K562 (cell line): ENCODE measurements at regions not wholly inside any gene's neighbourhood (a gene's known extent, or its start where the extent isn't known, plus 50 kb on each side); places are given as distances from the start of the nearest gene placed in this dataset.

Experiments used
- ATAC-seq: fragments of 200-7000 bp; cut with Tn5 transposase; 3 replicates; pipeline ENCODE4 v1.9.1; 2020; ENCODE audit warnings: moderate library complexity
- BruUV-seq: library from RNA; stranded (reverse); fragments of 400-500 nt; replicated peaks from 2 replicates; lab custom pipeline; 2021; lab: Mats Ljungman, UMichigan
- CTCF ChIA-PET: fragments of 300-600 bp; formaldehyde crosslinking; extraction: SDS; loops from one replicate; lab custom pipeline; 2021; ENCODE audit warnings: low intra/inter-chr PET ratio; lab: Yijun Ruan, JAX
- POLR2A ChIA-PET: fragments of 300-600, 350-650 bp; sonication (Branson Sonifier 250); formaldehyde crosslinking; extraction: SDS; loops from one replicate; lab custom pipeline; 2021; ENCODE audit warnings: antibody characterized with exemption, inconsistent platforms; lab: Yijun Ruan, JAX
- DNase-seq, 4 experiments: peaks; one replicate each; pipeline versions ENCODE4 v3.0.0 to v3.0.0-alpha.2; 2011 to 2018; ENCODE audit warnings: low spot score in 3 of 4, mixed read lengths in 3 of 4; ENCODE audit errors: extremely low read depth in 1 of 4
- FAIRE-seq: peaks from 2 replicates; lab custom pipeline; 2011; peaks lifted over from hg19 to GRCh38; lab: Jason Lieb, UNC
- H2AFZ ChIP-seq: 2 replicates; pipeline ENCODE4 v1.6.0; 2011; ENCODE audit warnings: low read depth, low read length, control low read depth, inconsistent platforms
- H3K27ac ChIP-seq: fragments of 200-600 bp; 3 replicates; pipeline ENCODE4 v1.8.0; 2011; ENCODE audit warnings: low read depth, mild to moderate bottlenecking, control low read depth, inconsistent platforms, low read length, moderate library complexity, mixed read lengths; ENCODE audit errors: extremely low read depth
- H3K27me3 ChIP-seq, 2 experiments: fragments of 300-600 bp in 1 of 2; 2 replicates in 1 of 2; 3 replicates in 1 of 2; pipeline versions ENCODE4 v1.6.0 to v1.8.0; 2011; ENCODE audit warnings: inconsistent platforms in 2 of 2, low read length in 2 of 2, mild to moderate bottlenecking in 1 of 2, mixed read lengths in 1 of 2, moderate library complexity in 1 of 2; ENCODE audit not compliant: control insufficient read depth in 2 of 2, insufficient read depth in 2 of 2
- H3K36me3 ChIP-seq: fragments of 300-600 bp; 3 replicates; pipeline ENCODE4 v1.8.0; 2011; ENCODE audit warnings: mild to moderate bottlenecking, low read length, inconsistent platforms; ENCODE audit not compliant: control insufficient read depth, insufficient read depth
- H3K4me1 ChIP-seq, 2 experiments: fragments of 200-600 bp in 1 of 2; replicated peaks in 1 of 2; 2 replicates in 1 of 2; 3 replicates in 1 of 2; pipeline versions ENCODE4 v1.5.1 to v1.8.0; 2011; ENCODE audit warnings: inconsistent platforms in 2 of 2, low read length in 2 of 2, mild to moderate bottlenecking in 1 of 2, mixed read lengths in 1 of 2, moderate library complexity in 1 of 2; ENCODE audit not compliant: control insufficient read depth in 2 of 2, insufficient read depth in 2 of 2
- H3K4me2 ChIP-seq: 2 replicates; pipeline ENCODE4 v1.6.1; 2011; ENCODE audit warnings: low read length, control low read depth, inconsistent platforms, mixed read lengths; ENCODE audit not compliant: insufficient read depth
- H3K4me3 ChIP-seq: fragments of 200-600 bp; sonication (generic), shearing (Covaris generic); 2 replicates; pipeline ENCODE4 v1.5.1; 2016; ENCODE audit warnings: control low read depth, inconsistent platforms
- H3K79me2 ChIP-seq: fragments of 200-600 bp; 3 replicates; pipeline ENCODE4 v1.8.0; 2011; ENCODE audit warnings: low read length, inconsistent platforms; ENCODE audit not compliant: control insufficient read depth, insufficient read depth
- H3K9ac ChIP-seq, 2 experiments: 2 replicates each; pipeline versions ENCODE4 v1.6.0 to v1.6.1; 2011; ENCODE audit warnings: low read depth in 2 of 2, low read length in 2 of 2, control low read depth in 1 of 2, inconsistent platforms in 1 of 2, mild to moderate bottlenecking in 1 of 2, mixed read lengths in 1 of 2; ENCODE audit not compliant: insufficient read depth in 1 of 2
- H3K9me1 ChIP-seq: one replicate; pipeline ENCODE4 v1.6.0; 2011; ENCODE audit warnings: inconsistent platforms, mild to moderate bottlenecking, low read length, moderate library complexity; ENCODE audit not compliant: control insufficient read depth, insufficient read depth
- H3K9me3 ChIP-seq: replicated peaks from 2 replicates; pipeline ENCODE4 v1.5.1; 2011; ENCODE audit warnings: low read depth, low read length, inconsistent platforms; ENCODE audit not compliant: control insufficient read depth, insufficient read depth
- H4K20me1 ChIP-seq: replicated peaks from 2 replicates; pipeline ENCODE4 v1.6.1; 2011; ENCODE audit warnings: low read length, inconsistent platforms, mixed read lengths; ENCODE audit not compliant: control insufficient read depth, insufficient read depth
- ARID2 ChIP-seq: fragments of 450-650 bp; IDR thresholded peaks from 2 replicates; pipeline ENCODE4 v1.6.1; 2017; ENCODE audit warnings: antibody characterized with exemption, mild to moderate bottlenecking
- FOXM1 ChIP-seq, 2 experiments: fragments of 450-650 bp in 1 of 2; sonication (generic) in 1 of 2; formaldehyde crosslinking in 1 of 2; IDR thresholded peaks; 2 replicates each; pipeline versions ENCODE4 v1.6.1 to v1.9.0; 2017 to 2022; ENCODE audit warnings: low read depth in 2 of 2, mild to moderate bottlenecking in 2 of 2, missing genetic modification reagents in 1 of 2, moderate library complexity in 1 of 2
- GATAD2B ChIP-seq: fragments of 450-650 bp; IDR thresholded peaks from 2 replicates; pipeline ENCODE4 v1.6.1; 2017; ENCODE audit warnings: mild to moderate bottlenecking, borderline replicate concordance
- GTF2F1 ChIP-seq: IDR thresholded peaks from 2 replicates; pipeline ENCODE4 v1.6.1; 2011; ENCODE audit warnings: low read depth, low read length, improper control_type of control experiment
- HDAC6 ChIP-seq: IDR thresholded peaks from 2 replicates; pipeline ENCODE4 v1.6.1; 2012; ENCODE audit warnings: low read depth, mild to moderate bottlenecking, control low read depth, inconsistent platforms, low read length, moderate library complexity
- HSF4 ChIP-seq: fragments of 250-450 bp; sonication (Bioruptor Pico); IDR thresholded peaks from 2 replicates; pipeline ENCODE4 v2.1.2; 2022; ENCODE audit warnings: mild to moderate bottlenecking, moderate library complexity, borderline replicate concordance
- NFRKB ChIP-seq: fragments of 450-650 bp; IDR thresholded peaks from 2 replicates; pipeline ENCODE4 v1.6.1; 2016; ENCODE audit warnings: low read depth
- NFXL1 ChIP-seq: fragments of 450-650 bp; formaldehyde crosslinking; IDR thresholded peaks from 2 replicates; pipeline ENCODE4 v1.4.0; 2021; ENCODE audit warnings: mild to moderate bottlenecking
- PML ChIP-seq: IDR thresholded peaks from 2 replicates; pipeline ENCODE4 v1.6.1; 2012; ENCODE audit warnings: low read length, inconsistent platforms
- STAT5B ChIP-seq: fragments of 250-450 bp; sonication (Bioruptor Pico); IDR thresholded peaks from 2 replicates; pipeline ENCODE4 v1.8.0; 2021; ENCODE audit warnings: mild to moderate bottlenecking, inconsistent platforms
- TCF3 ChIP-seq: sonication (generic); formaldehyde crosslinking; IDR thresholded peaks from 2 replicates; pipeline ENCODE4 v1.4.0; 2020; ENCODE audit warnings: mild to moderate bottlenecking, missing genetic modification reagents
- ZNF143 ChIP-seq: sonication (generic); formaldehyde crosslinking; IDR thresholded peaks from 2 replicates; pipeline ENCODE4 v1.9.0; 2022; ENCODE audit warnings: mild to moderate bottlenecking, missing genetic modification reagents
- WGBS: fragments of 100-300 bp; shearing (Covaris generic); methylation state at CpG from one replicate; pipeline ENCODE4 v1.1.6; 2016; ENCODE audit warnings: low coverage, mixed read lengths; ENCODE audit not compliant: insufficient coverage; ENCODE audit errors: missing lambda C conversion rate; 5-methylcytosine and 5-hydroxymethylcytosine counted together
- in situ Hi-C: fragments of 300-500 bp; cut with MboI; formaldehyde crosslinking; loops from 4 replicates; pipeline ENCODE4 v1.15.0; 2018; ENCODE audit warnings: inconsistent platforms, mixed read lengths
- intact Hi-C: fragments of 100-400 bp; cut with micrococcal nuclease; formaldehyde crosslinking; loops from 2 replicates; pipeline ENCODE4 v1.14.2; 2022
- TF ChIP-seq, protein P1 (sequence below): fragments of 250-450 bp; sonication (Bioruptor Pico); IDR thresholded peaks from 2 replicates; pipeline ENCODE4 v1.8.0; 2021; ENCODE audit warnings: mild to moderate bottlenecking, moderate library complexity
- TF ChIP-seq, protein P2 (sequence below): sonication (generic); formaldehyde crosslinking; IDR thresholded peaks from 2 replicates; pipeline ENCODE4 v1.8.0; 2023; ENCODE audit warnings: mild to moderate bottlenecking, missing genetic modification reagents

DNA sequence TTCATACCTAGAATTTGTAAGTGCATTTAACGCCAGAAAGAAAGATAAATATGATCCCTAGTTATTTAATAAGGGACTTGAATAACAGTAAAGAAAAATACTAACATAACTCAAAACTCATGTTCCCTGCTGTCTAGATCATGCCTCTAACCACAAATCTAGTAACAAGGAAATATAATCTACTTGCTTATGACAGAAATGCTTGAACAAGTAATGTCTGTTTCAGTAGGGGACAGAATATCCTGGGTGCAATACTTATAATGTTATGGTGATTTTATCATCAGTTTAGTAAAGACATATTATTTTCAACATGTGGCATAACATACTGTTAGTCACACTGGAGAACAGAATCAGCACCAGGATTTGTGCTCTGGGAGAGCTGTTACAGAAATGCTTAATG, 861.9 kb upstream of the SLITRK1 start:
- no peak for DNase-seq
- WGBS, result 0% methylated on average over 1 of the region's 1 CpG

More for the DNA sequence above, 861.9 kb upstream of the SLITRK1 start:
- H3K9ac ChIP-seq, result no peak overlapping the region
- H3K79me2 ChIP-seq, result no peaks in the 10 kb centered on the region
- ChIA-PET CTCF (no interaction called here), POLR2A (no interaction called here)
- BruUV-seq, result no TSS peak
- ATAC-seq, result no peak
- H3K27me3 ChIP-seq, result no peaks in the 10 kb centered on the region
- intact Hi-C loops, result no loop called here
- TF ChIP-seq ZNF143 (CRISPR knock-in tag) (no peak), GTF2F1 (no peak), TCF3 (CRISPR knock-in tag) (no peak), NFXL1 (CRISPR knock-in tag) (no peak), GATAD2B (no peak), HDAC6 (no peak), FOXM1 (IDR thresholded peaks at IDR 0.05; ENCODE audit: low read depth) (no peak), FOXM1 (CRISPR knock-in tag; IDR thresholded peaks at IDR 0.05; ENCODE audit: low read depth) (no peak), ARID2 (no peak), STAT5B (no peak), HSF4 (CRISPR knock-in tag) (no peak), PML (no peak), NFRKB (no peak)
- TF ChIP-seq, protein P1, sequence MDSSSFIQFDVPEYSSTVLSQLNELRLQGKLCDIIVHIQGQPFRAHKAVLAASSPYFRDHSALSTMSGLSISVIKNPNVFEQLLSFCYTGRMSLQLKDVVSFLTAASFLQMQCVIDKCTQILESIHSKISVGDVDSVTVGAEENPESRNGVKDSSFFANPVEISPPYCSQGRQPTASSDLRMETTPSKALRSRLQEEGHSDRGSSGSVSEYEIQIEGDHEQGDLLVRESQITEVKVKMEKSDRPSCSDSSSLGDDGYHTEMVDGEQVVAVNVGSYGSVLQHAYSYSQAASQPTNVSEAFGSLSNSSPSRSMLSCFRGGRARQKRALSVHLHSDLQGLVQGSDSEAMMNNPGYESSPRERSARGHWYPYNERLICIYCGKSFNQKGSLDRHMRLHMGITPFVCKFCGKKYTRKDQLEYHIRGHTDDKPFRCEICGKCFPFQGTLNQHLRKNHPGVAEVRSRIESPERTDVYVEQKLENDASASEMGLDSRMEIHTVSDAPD, result no peak
- TF ChIP-seq, protein P2, sequence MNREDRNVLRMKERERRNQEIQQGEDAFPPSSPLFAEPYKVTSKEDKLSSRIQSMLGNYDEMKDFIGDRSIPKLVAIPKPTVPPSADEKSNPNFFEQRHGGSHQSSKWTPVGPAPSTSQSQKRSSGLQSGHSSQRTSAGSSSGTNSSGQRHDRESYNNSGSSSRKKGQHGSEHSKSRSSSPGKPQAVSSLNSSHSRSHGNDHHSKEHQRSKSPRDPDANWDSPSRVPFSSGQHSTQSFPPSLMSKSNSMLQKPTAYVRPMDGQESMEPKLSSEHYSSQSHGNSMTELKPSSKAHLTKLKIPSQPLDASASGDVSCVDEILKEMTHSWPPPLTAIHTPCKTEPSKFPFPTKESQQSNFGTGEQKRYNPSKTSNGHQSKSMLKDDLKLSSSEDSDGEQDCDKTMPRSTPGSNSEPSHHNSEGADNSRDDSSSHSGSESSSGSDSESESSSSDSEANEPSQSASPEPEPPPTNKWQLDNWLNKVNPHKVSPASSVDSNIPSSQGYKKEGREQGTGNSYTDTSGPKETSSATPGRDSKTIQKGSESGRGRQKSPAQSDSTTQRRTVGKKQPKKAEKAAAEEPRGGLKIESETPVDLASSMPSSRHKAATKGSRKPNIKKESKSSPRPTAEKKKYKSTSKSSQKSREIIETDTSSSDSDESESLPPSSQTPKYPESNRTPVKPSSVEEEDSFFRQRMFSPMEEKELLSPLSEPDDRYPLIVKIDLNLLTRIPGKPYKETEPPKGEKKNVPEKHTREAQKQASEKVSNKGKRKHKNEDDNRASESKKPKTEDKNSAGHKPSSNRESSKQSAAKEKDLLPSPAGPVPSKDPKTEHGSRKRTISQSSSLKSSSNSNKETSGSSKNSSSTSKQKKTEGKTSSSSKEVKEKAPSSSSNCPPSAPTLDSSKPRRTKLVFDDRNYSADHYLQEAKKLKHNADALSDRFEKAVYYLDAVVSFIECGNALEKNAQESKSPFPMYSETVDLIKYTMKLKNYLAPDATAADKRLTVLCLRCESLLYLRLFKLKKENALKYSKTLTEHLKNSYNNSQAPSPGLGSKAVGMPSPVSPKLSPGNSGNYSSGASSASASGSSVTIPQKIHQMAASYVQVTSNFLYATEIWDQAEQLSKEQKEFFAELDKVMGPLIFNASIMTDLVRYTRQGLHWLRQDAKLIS (CRISPR knock-in tag), result no peak
- no peaks in the 10 kb centered on the region for H3K36me3 ChIP-seq
- no peak overlapping the region for H3K27ac ChIP-seq
- no peaks in the 10 kb centered on the region for H3K4me1 ChIP-seq
- no peak overlapping the region for H3K4me2 ChIP-seq
- no peak overlapping the region for H3K4me3 ChIP-seq
- FAIRE-seq, result no peak
- in situ Hi-C loops, result no loop called here
- no peaks in the 10 kb centered on the region for H3K9me1 ChIP-seq
- no peak overlapping the region for H2AFZ ChIP-seq
- H4K20me1 ChIP-seq, result no peaks in the 10 kb centered on the region
- no peaks in the 10 kb centered on the region; the same call in 1 of the 2 replicates for H3K9me3 ChIP-seq
